GM23338 (cell line): ENCODE measurements at regions not wholly inside any gene's neighbourhood (a gene's known extent, or its start where the extent isn't known, plus 50 kb on each side); places are given as distances from the start of the nearest gene placed in this dataset.

Source experiments
- ATAC-seq: fragments of 200-7000 bp; cut with Tn5 transposase; 3 replicates; pipeline ENCODE4 v1.9.1; 2020
- DNase-seq: peaks from one replicate; pipeline ENCODE4 v3.0.0-alpha.2; 2015; ENCODE audit warnings: low spot score
- H2AFZ ChIP-seq: fragments of 200-600 bp; sonication (generic); 2 replicates; pipeline ENCODE4 v1.8.0; 2016; ENCODE audit warnings: antibody characterized with exemption, mild to moderate bottlenecking, moderate library complexity
- H3F3A ChIP-seq: fragments of 200-600 bp; sonication (generic); replicated peaks from 2 replicates; pipeline ENCODE4 v1.8.0; 2017; ENCODE audit warnings: antibody characterized with exemption, mixed run types, low read depth
- H3K27ac ChIP-seq: fragments of 200-600 bp; sonication (generic); 2 replicates; pipeline ENCODE4 v1.6.1; 2016; ENCODE audit warnings: low read depth
- H3K27me3 ChIP-seq: fragments of 200-600 bp; sonication (generic); 2 replicates; pipeline ENCODE4 v1.8.0; 2016; ENCODE audit warnings: mild to moderate bottlenecking, mixed run types, moderate library complexity; ENCODE audit not compliant: insufficient read depth
- H3K36me3 ChIP-seq: fragments of 200-600 bp; sonication (generic); 2 replicates; pipeline ENCODE4 v1.8.0; 2016; ENCODE audit warnings: mild to moderate bottlenecking; ENCODE audit not compliant: insufficient read depth
- H3K4me1 ChIP-seq: fragments of 200-600 bp; sonication (generic); 2 replicates; pipeline ENCODE4 v1.8.0; 2016; ENCODE audit warnings: mild to moderate bottlenecking, moderate library complexity; ENCODE audit not compliant: insufficient read depth
- H3K4me2 ChIP-seq: fragments of 200-600 bp; sonication (generic); 2 replicates; pipeline ENCODE4 v1.7.1; 2017; ENCODE audit warnings: mixed run types
- H3K4me3 ChIP-seq: fragments of 200-600 bp; sonication (generic); 2 replicates; pipeline ENCODE4 v1.6.1; 2016; ENCODE audit warnings: mixed run types
- H3K79me2 ChIP-seq: fragments of 200-600 bp; sonication (generic); replicated peaks from 2 replicates; pipeline ENCODE4 v1.8.0; 2017; ENCODE audit warnings: mild to moderate bottlenecking; ENCODE audit not compliant: insufficient read depth
- H3K9me2 ChIP-seq: fragments of 200-600 bp; sonication (generic); 2 replicates; pipeline ENCODE4 v1.8.0; 2017; ENCODE audit not compliant: insufficient read depth
- H4K20me1 ChIP-seq: fragments of 200-600 bp; sonication (generic); replicated peaks from 2 replicates; pipeline ENCODE4 v1.8.0; 2017; ENCODE audit warnings: mild to moderate bottlenecking; ENCODE audit not compliant: insufficient read depth
- H3K27ac Mint-ChIP-seq: 2 replicates; pipeline ENCODE4 v1.8.0; 2020; ENCODE audit warnings: inconsistent platforms, mild to moderate bottlenecking, moderate library complexity, mixed read lengths
- H3K27me3 Mint-ChIP-seq: 3 replicates; pipeline ENCODE4 v1.8.0; 2022; ENCODE audit warnings: low read depth, mild to moderate bottlenecking, moderate library complexity, mixed read lengths, inconsistent platforms; ENCODE audit not compliant: insufficient read depth, poor library complexity
- H3K36me3 Mint-ChIP-seq: 3 replicates; pipeline ENCODE4 v1.8.0; 2021; ENCODE audit warnings: low read depth, mild to moderate bottlenecking, inconsistent platforms, moderate library complexity, mixed read lengths
- H3K4me1 Mint-ChIP-seq: 3 replicates; pipeline ENCODE4 v1.8.0; 2020; ENCODE audit warnings: mild to moderate bottlenecking, inconsistent platforms, mixed read lengths
- H3K4me3 Mint-ChIP-seq: 3 replicates; pipeline ENCODE4 v1.8.0; 2021; ENCODE audit warnings: moderate library complexity, mild to moderate bottlenecking, inconsistent platforms, mixed read lengths
- H3K9me3 Mint-ChIP-seq: 3 replicates; pipeline ENCODE4 v1.8.0; 2020; ENCODE audit warnings: moderate library complexity, mild to moderate bottlenecking, inconsistent platforms, mixed read lengths
- CREB1 ChIP-seq: fragments of 250-450 bp; sonication (Bioruptor Pico); IDR thresholded peaks from 2 replicates; pipeline ENCODE4 v1.5.0; 2020; ENCODE audit warnings: low read depth, mild to moderate bottlenecking, moderate library complexity
- EZH2 ChIP-seq: fragments of 200-600 bp; sonication (generic); IDR thresholded peaks from one replicate; pipeline ENCODE4 v1.8.0; 2017; ENCODE audit warnings: antibody characterized with exemption, mild to moderate bottlenecking, low read depth; ENCODE audit not compliant: unreplicated experiment
- EZH2phosphoT487 ChIP-seq: fragments of 200-600 bp; sonication (generic); IDR thresholded peaks from one replicate; pipeline ENCODE4 v1.8.1; 2018; ENCODE audit warnings: antibody characterized with exemption; ENCODE audit not compliant: unreplicated experiment
- JUNB ChIP-seq: IDR thresholded peaks from one replicate; pipeline ENCODE4 v1.6.1; 2016; ENCODE audit warnings: antibody characterized with exemption; ENCODE audit not compliant: unreplicated experiment
- NANOG ChIP-seq: IDR thresholded peaks from 2 replicates; pipeline ENCODE4 v1.6.1; 2016; ENCODE audit warnings: antibody characterized with exemption, borderline replicate concordance
- POLR2AphosphoS5 ChIP-seq: IDR thresholded peaks from 2 replicates; pipeline ENCODE4 v1.6.1; 2016; ENCODE audit warnings: antibody characterized with exemption, low read depth
- REST ChIP-seq: IDR thresholded peaks from one replicate; pipeline ENCODE4 v1.6.1; 2018; ENCODE audit warnings: antibody characterized with exemption; ENCODE audit not compliant: unreplicated experiment
- STAT1 ChIP-seq: IDR thresholded peaks from one replicate; pipeline ENCODE4 v1.6.1; 2016; ENCODE audit warnings: antibody characterized with exemption; ENCODE audit not compliant: unreplicated experiment
- ZNF114 ChIP-seq: fragments of 250-450 bp; sonication (Bioruptor Pico); IDR thresholded peaks from 2 replicates; pipeline ENCODE4 v1.5.0; 2020; ENCODE audit warnings: mild to moderate bottlenecking, moderate library complexity
- ZNF331 ChIP-seq: fragments of 250-450 bp; sonication (Bioruptor Pico); IDR thresholded peaks from 2 replicates; pipeline ENCODE4 v1.5.0; 2020; ENCODE audit warnings: low read depth, mild to moderate bottlenecking, moderate library complexity
- ZNF462 ChIP-seq: fragments of 250-450 bp; sonication (Bioruptor Pico); IDR thresholded peaks from 2 replicates; pipeline ENCODE4 v1.5.0; 2020; ENCODE audit warnings: mild to moderate bottlenecking, moderate library complexity
- TF ChIP-seq, protein P1 (sequence below), 2 experiments: fragments of 200-600 bp in 1 of 2; sonication (generic) in 1 of 2; conservative IDR thresholded peaks; 2 replicates each; pipeline versions ENCODE4 v1.5.1 to v1.6.1; 2016 to 2017; ENCODE audit warnings: antibody characterized with exemption in 2 of 2, low read depth in 2 of 2, mild to moderate bottlenecking in 2 of 2, moderate library complexity in 1 of 2
- TF ChIP-seq, protein P2 (sequence below): IDR thresholded peaks from 2 replicates; pipeline ENCODE4 v1.6.1; 2016; ENCODE audit warnings: antibody characterized with exemption

DNA sequence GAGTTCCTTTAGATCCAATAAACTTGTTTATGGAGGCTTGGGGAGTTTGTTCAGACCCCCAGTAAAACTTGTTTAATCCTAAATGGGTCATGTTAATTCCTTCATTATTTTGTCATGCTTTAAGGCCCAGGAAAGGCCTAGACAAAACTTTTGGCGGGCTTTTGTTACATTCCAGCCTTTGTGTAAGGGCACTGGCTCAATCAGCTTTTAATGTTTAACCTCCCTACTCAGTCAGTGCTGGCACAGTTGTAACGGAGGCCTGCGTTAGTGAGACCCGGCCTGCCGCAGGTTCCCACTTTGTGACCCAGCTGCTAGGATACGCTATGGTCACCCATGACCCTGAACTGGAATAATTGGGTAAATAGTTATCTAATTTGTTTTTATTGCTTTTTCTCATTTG, 59.2 kb downstream of the OXSM start:
- TF ChIP-seq NANOG (no peak), ZNF331 (no peak), POLR2AphosphoS5 (no peak), JUNB (no peak), STAT1 (no peak), ZNF114 (CRISPR knock-in tag) (no peak), ZNF462 (no peak), REST (no peak), CREB1 (CRISPR knock-in tag) (no peak), EZH2phosphoT487 (no peak), EZH2 (no peak)
- TF ChIP-seq, protein P1, sequence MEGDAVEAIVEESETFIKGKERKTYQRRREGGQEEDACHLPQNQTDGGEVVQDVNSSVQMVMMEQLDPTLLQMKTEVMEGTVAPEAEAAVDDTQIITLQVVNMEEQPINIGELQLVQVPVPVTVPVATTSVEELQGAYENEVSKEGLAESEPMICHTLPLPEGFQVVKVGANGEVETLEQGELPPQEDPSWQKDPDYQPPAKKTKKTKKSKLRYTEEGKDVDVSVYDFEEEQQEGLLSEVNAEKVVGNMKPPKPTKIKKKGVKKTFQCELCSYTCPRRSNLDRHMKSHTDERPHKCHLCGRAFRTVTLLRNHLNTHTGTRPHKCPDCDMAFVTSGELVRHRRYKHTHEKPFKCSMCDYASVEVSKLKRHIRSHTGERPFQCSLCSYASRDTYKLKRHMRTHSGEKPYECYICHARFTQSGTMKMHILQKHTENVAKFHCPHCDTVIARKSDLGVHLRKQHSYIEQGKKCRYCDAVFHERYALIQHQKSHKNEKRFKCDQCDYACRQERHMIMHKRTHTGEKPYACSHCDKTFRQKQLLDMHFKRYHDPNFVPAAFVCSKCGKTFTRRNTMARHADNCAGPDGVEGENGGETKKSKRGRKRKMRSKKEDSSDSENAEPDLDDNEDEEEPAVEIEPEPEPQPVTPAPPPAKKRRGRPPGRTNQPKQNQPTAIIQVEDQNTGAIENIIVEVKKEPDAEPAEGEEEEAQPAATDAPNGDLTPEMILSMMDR (conservative IDR thresholded peaks at IDR 0.05; ENCODE audit: low read depth in 2 of 2), result no peak
- TF ChIP-seq, protein P2, sequence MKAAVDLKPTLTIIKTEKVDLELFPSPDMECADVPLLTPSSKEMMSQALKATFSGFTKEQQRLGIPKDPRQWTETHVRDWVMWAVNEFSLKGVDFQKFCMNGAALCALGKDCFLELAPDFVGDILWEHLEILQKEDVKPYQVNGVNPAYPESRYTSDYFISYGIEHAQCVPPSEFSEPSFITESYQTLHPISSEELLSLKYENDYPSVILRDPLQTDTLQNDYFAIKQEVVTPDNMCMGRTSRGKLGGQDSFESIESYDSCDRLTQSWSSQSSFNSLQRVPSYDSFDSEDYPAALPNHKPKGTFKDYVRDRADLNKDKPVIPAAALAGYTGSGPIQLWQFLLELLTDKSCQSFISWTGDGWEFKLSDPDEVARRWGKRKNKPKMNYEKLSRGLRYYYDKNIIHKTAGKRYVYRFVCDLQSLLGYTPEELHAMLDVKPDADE, result no peak
- H3F3A ChIP-seq, result no peaks in the 10 kb centered on the region
- no peaks in the 10 kb centered on the region for H3K36me3 ChIP-seq
- DNase-seq, result no peak
- H3K79me2 ChIP-seq, result no peaks in the 10 kb centered on the region
- no peak overlapping the region for H3K4me2 ChIP-seq
- Mint-ChIP-seq H3K9me3 (peaks cover 13% of the 10 kb centered on the region), H3K27ac (no peak overlapping the region), H3K4me1 (peaks cover 4% of the 10 kb centered on the region; the same call in 2 of the 3 replicates), H3K4me3 (no peak overlapping the region), H3K27me3 (peaks cover 2% of the 10 kb centered on the region), H3K36me3 (peaks cover 13% of the 10 kb centered on the region; the same call in 1 of the 3 replicates)
- no peaks in the 10 kb centered on the region for H3K4me1 ChIP-seq
- H3K27ac ChIP-seq, result no peak overlapping the region
- no peak overlapping the region for H3K4me3 ChIP-seq
- no peaks in the 10 kb centered on the region for H4K20me1 ChIP-seq
- peak; percentile 30; the same call in 1 of the 3 replicates for ATAC-seq
- H3K27me3 ChIP-seq, result no peaks in the 10 kb centered on the region
- H2AFZ ChIP-seq, result 0 out of 2 replicates have a peak overlapping the region, but pooled peaks have one; percentile 45
- no peaks in the 10 kb centered on the region for H3K9me2 ChIP-seq
